Neural crest cell (in vitro differentiated cells): ENCODE measurements at regions not wholly inside any gene's neighbourhood (a gene's known extent, or its start where the extent isn't known, plus 50 kb on each side); places are given as distances from the start of the nearest gene placed in this dataset.

ENCODE experiments used
- DNase-seq: peaks from one replicate; pipeline ENCODE4 v3.0.0; 2021; ENCODE audit warnings: low read depth, mixed read lengths, low spot score
- H3K27ac Mint-ChIP-seq: one replicate; pipeline ENCODE4 v1.8.0; 2021; ENCODE audit warnings: mild to moderate bottlenecking, mixed read lengths; ENCODE audit not compliant: unreplicated experiment
- H3K27me3 Mint-ChIP-seq: 2 replicates; pipeline ENCODE4 v1.8.0; 2021; ENCODE audit warnings: low read depth, mild to moderate bottlenecking, mixed read lengths
- H3K36me3 Mint-ChIP-seq: 2 replicates; pipeline ENCODE4 v1.8.0; 2021; ENCODE audit warnings: low read depth, mild to moderate bottlenecking, mixed read lengths
- H3K4me1 Mint-ChIP-seq: 2 replicates; pipeline ENCODE4 v1.8.0; 2021; ENCODE audit warnings: mixed read lengths
- H3K4me3 Mint-ChIP-seq: one replicate; pipeline ENCODE4 v1.8.0; 2021; ENCODE audit warnings: mild to moderate bottlenecking, mixed read lengths
- H3K9me3 Mint-ChIP-seq: 2 replicates; pipeline ENCODE4 v1.8.0; 2021; ENCODE audit warnings: mixed read lengths
- CTCF ChIP-seq: fragments of 200-600 bp; sonication (generic); conservative IDR thresholded peaks from 2 replicates; pipeline ENCODE4 v1.5.0; 2021; ENCODE audit warnings: antibody characterized with exemption, mild to moderate bottlenecking

GRCh38 chr21:26404288-26404687 lies 168.8 kb downstream of the CYYR1 start:
- no peaks in the 10 kb centered on the region for H3K36me3 Mint-ChIP-seq
- DNase-seq: no peak
- H3K9me3 Mint-ChIP-seq: peaks cover 3% of the 10 kb centered on the region
- H3K27ac Mint-ChIP-seq: no peak overlapping the region
- H3K4me3 Mint-ChIP-seq: no peak overlapping the region
- peaks cover 24% of the 10 kb centered on the region for H3K4me1 Mint-ChIP-seq
- no peaks in the 10 kb centered on the region for H3K27me3 Mint-ChIP-seq
- TF ChIP-seq CTCF: no peak

GRCh38 chr21:26403321-26403720 lies 169.8 kb downstream of the CYYR1 start:
- H3K4me1 Mint-ChIP-seq: peaks cover 19% of the 10 kb centered on the region
- H3K27me3 Mint-ChIP-seq: no peaks in the 10 kb centered on the region
- TF ChIP-seq CTCF: no peak
- H3K4me3 Mint-ChIP-seq: no peak overlapping the region
- H3K27ac Mint-ChIP-seq: no peak overlapping the region
- no peaks in the 10 kb centered on the region for H3K36me3 Mint-ChIP-seq
- DNase-seq: no peak
- peaks cover 3% of the 10 kb centered on the region for H3K9me3 Mint-ChIP-seq

- Mint-ChIP-seq H3K36me3 (no peaks in the 10 kb centered on the region), H3K4me1 (no peaks in the 10 kb centered on the region), H3K27ac (no peak overlapping the region), H3K27me3 (no peaks in the 10 kb centered on the region), H3K9me3 (peaks cover 3% of the 10 kb centered on the region), H3K4me3 (no peak overlapping the region)
- DNase-seq: no peak
- no peak for TF ChIP-seq CTCF
Observed at GRCh38 chr21:26397545-26397944, 175.5 kb downstream of the CYYR1 start.

- Mint-ChIP-seq H3K4me1 (peaks cover 5% of the 10 kb centered on the region), H3K4me3 (no peak overlapping the region), H3K27ac (no peak overlapping the region), H3K36me3 (no peaks in the 10 kb centered on the region), H3K9me3 (no peaks in the 10 kb centered on the region), H3K27me3 (no peaks in the 10 kb centered on the region)
- TF ChIP-seq CTCF: no peak
- no peak for DNase-seq
Observed at GRCh38 chr21:26394341-26394740, 178.7 kb downstream of the CYYR1 start.

- H3K4me3 Mint-ChIP-seq: no peak overlapping the region
- no peak for DNase-seq
- H3K4me1 Mint-ChIP-seq: peaks cover 13% of the 10 kb centered on the region
- H3K9me3 Mint-ChIP-seq: peaks cover 6% of the 10 kb centered on the region
- no peak for TF ChIP-seq CTCF
- no peaks in the 10 kb centered on the region for H3K27me3 Mint-ChIP-seq
- H3K36me3 Mint-ChIP-seq: no peaks in the 10 kb centered on the region
- H3K27ac Mint-ChIP-seq: no peak overlapping the region
Observed at GRCh38 chr21:26391166-26391565, 181.9 kb downstream of the CYYR1 start.
